ENCODE measurements at regions not wholly inside any gene's neighbourhood (a gene's known extent, or its start where the extent isn't known, plus 50 kb on each side); places are given as distances from the start of the nearest gene placed in this dataset.

- H3K27ac ChIP-seq, result peak overlapping the region in 1 of 3 donors; percentile 49
- H3K36me3 ChIP-seq, result no peaks in the 10 kb centered on the region
- WGBS, 2 donors, result 91 to 94% methylated on average over 8 to 17 of the region's 19 CpGs
- intact Hi-C loops (cut with DNase I), result no loop called here
- no peak for DNase-seq
- H3K9me3 ChIP-seq, result no peaks in the 10 kb centered on the region
- no peaks in the 10 kb centered on the region for H3K27me3 ChIP-seq
- H3K4me3 ChIP-seq (replicated peaks in 1 of 3), result peak overlapping the region in 1 of 3 donors; percentile 19
- TF ChIP-seq POLR2A (IDR thresholded peaks at IDR 0.05) (no peak), CTCF (IDR thresholded peaks at IDR 0.05) (peak in 3 of 6 experiments; percentile 36 to 63 (median 46))
- no peaks in the 10 kb centered on the region for H3K4me1 ChIP-seq
Observed at GRCh38 chrX:131802836-131803626, 220.1 kb upstream of the STK26 start.

DNA sequence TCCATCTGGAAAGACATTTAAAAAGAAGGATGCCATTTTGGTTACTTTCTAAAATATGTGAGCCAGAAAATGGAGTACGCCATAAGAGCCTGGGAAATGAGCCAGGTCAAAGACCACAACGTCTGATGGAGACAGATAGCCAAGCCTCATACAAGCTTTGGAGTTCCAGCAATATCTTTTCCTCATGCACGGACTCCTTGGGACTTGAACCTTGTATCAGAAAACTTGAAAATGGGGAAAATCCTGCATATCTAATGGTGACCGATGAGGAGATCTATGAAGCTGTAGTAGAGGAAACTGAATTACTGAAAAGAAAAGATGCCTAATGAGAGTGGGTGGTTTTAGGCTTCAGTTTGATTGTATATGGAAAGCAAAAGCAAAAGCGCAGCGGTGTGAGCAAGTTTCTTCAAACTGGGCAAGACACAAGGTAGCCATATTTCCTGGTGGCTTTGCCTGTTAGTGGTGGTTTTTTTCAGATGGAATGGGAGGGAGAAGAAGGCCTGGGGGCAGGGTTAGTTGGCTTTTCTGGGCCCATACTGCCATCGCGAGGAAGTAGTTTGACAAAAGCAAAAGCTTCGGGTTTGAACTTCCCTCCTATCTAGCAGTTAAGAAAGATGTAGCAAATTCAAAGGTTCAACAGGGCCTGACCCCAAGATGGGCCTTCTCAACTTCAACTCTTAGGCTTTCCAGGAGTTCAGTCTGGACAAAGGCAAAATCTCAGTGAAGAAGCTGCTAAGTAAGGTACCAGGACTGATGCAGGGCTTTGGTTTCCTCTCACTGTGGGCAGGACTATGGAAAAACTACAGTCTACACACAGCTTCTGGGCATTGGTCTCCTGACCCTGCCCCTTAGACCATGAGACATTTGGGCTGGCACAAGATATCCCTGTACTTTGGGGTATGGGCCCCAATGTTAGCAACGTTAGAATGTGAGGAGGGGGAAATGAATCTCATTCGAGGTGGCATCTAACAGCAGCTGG is 210.0 kb upstream of the STK26 start:
- intact Hi-C loops (cut with DNase I), result no loop called here
- no peaks in the 10 kb centered on the region for H3K9me3 ChIP-seq
- H3K36me3 ChIP-seq, result no peaks in the 10 kb centered on the region
- H3K27me3 ChIP-seq, result no peaks in the 10 kb centered on the region
- H3K4me3 ChIP-seq (replicated peaks in 1 of 3), result peak overlapping the region in 1 of 3 donors; percentile 32
- 68 to 76% methylated on average over 10 to 11 of the region's 11 CpGs for WGBS, 2 donors
- H3K4me1 ChIP-seq, result no peaks in the 10 kb centered on the region
- DNase-seq, result no peak
- TF ChIP-seq POLR2A (IDR thresholded peaks at IDR 0.05) (no peak), CTCF (IDR thresholded peaks at IDR 0.05) (peak in 3 of 6 experiments; percentile 14 to 72 (median 63))
- H3K27ac ChIP-seq, result peak overlapping the region in 2 of 3 donors; percentile 74 to 86

GRCh38 chrX:131816551-131817136 is 206.5 kb upstream of the STK26 start:
- Histone ChIP-seq H3K27ac (peak overlapping the region in 1 of 3 donors; percentile 59), H3K9me3 (no peaks in the 10 kb centered on the region), H3K4me1 (no peaks in the 10 kb centered on the region), H3K36me3 (no peaks in the 10 kb centered on the region), H3K4me3 (replicated peaks in 1 of 3) (peak overlapping the region in 1 of 3 donors; percentile 31), H3K27me3 (no peaks in the 10 kb centered on the region)
- TF ChIP-seq POLR2A (IDR thresholded peaks at IDR 0.05) (no peak), CTCF (IDR thresholded peaks at IDR 0.05) (peak in 2 of 6 experiments; percentile 71 to 74)
- 81 to 84% methylated on average over 9 of the region's 9 CpGs for WGBS, 2 donors
- no peak for DNase-seq
- intact Hi-C loops (cut with DNase I), result no loop called here

DNA sequence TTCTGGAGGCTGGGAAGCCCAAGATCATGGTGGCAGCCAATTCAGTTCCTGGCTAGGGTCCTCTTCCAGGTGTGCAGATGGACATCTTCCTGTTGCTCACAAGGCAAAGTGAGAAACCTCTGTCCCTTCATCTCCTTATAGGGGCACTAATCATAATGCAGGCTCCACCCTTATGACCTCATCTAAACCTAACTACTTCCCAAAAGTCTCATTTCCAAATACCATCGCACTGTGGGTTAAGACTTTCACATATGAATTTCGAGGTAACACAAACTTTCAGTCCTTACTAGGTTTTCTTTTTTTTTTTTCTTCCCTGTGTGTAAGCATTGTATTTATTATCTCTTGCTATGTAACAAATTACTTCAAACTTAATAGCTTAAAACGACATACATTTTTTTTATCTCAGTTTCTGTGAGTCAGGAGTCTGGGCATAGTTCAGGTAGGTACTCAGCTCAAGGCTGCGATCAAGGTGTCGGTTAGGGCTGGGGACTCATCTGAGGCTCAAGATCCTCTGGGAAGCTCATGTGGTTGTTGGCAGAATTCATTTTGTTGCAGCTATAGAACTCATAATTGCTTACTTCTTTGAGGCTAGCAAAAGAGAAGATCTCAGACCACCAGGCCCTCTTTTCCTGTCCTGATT is 204.7 kb upstream of the STK26 start:
- Histone ChIP-seq H3K4me1 (no peaks in the 10 kb centered on the region), H3K36me3 (no peaks in the 10 kb centered on the region), H3K9me3 (no peaks in the 10 kb centered on the region), H3K4me3 (replicated peaks in 1 of 3) (no peak overlapping the region), H3K27ac (no peak overlapping the region), H3K27me3 (no peaks in the 10 kb centered on the region)
- 94 to 95% methylated on average over 5 of the region's 5 CpGs for WGBS, 2 donors
- DNase-seq, result no peak
- TF ChIP-seq CTCF (IDR thresholded peaks at IDR 0.05), result no peak
- no peak for TF ChIP-seq POLR2A (IDR thresholded peaks at IDR 0.05)
- intact Hi-C loops (cut with DNase I), result no loop called here
